Nucleus accumbens (tissue), 56 donors: ENCODE measurements at regions not wholly inside any gene's neighbourhood (a gene's known extent, or its start where the extent isn't known, plus 50 kb on each side); places are given as distances from the start of the nearest gene placed in this dataset.
"Not testable (repeated sequence)": the region's sequence is repeated elsewhere in the genome, so short reads cannot be mapped to it uniquely, and the experiment has no call there.

ENCODE experiments used
- DNase-seq, 56 donors: peaks; one replicate each; lab custom pipeline; 2025; lab: John Stamatoyannopoulos, UW

DNA sequence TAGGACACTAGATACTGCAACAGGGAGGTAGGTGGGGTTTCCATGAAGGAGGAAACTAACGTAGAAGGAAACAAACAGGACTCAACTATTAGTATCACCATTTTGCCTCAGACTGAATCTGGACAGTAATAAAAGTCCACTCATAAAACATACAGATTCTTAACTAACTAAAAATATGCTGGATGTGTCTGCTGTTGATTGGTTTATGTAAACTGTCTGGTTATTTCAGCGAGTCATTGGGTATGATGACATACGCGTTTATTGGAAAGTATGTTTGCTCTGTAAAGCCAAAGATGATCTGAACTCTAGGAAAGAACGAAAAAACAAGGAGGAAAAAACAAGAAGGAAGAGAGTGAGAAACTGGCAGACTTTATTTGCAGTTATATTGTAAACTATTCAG is 1816.1 kb upstream of the LRRTM1 start:
- DNase-seq, result no peak

DNA sequence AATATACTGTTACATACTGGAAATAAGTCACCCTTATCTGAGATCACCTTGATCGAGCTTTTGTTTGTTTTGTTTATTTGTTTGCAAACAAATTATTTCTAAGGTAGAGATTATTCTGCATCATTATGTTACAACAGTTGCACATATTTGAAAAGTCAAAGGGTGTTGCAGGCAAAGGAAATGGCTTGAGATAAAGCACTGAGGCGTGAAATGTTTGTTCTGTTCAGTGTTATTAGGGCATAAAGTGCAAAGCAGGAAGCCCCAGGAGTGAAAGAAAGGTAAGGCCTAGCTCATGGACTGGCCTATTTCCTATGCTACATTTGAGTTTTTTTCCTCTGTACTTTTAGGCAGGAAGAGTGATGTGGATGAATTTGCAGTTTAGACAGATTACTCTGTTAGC is 1815.6 kb upstream of the LRRTM1 start:
- no peak for DNase-seq

DNA sequence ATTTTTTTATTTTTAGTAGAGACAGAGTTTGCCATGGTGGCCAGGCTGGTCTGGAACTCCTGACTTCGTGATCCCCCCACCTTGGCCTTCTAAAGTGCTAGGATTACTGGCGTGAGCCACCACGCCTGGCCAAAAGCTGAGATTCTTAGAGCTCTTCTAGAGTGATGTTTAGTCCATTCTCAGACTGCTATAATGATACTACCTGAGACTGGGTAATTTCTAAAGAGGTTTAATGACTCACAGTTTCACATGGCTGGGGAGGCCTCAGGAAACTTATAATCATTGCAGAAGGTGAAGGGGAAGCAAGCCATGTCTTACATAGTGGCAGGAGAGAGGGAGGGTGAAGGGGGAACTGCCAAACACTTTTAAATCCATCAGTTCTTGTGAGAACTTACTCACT is 1804.9 kb upstream of the LRRTM1 start:
- no peak for DNase-seq

DNA sequence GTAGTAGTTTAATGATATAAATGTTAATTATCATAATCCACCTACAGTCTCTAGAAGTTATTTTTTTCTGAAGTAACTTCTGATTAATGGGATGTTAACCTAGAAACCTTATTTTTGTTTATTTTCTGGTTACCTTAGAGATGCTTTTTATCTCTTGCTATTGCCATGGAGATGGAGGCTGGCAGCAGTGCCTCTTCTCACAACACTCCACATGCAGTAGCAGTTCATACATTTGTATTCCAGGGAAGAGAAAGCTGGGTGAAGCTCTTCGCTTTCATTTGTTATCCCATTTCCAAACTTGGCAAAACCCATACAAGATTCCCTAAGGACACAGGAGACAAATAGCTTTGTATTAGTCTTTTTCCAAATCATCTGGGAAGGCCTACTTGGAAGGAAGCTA is 1794.1 kb upstream of the LRRTM1 start:
- DNase-seq, result peak in 1 of 56 donors; percentile 1

DNA sequence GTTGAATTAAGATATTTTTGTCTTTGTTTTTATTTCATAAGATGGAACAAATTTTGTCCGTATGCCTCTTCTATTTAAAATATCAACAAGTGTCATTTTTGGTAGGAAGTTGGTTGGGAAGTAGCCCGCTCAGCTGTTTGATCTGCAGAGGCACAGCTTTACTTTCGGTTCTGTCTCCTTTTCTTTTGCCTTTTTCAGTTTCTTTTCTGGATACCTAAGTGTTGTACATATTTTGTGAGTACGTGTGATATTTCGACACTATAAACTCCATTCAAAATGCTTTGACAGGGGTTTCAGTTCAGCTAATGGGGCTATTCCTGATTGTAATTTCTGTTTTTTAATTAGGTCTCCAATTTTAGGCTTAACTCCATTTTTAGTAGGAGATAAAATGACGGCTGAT is 1785.0 kb upstream of the LRRTM1 start:
- no peak for DNase-seq

DNA sequence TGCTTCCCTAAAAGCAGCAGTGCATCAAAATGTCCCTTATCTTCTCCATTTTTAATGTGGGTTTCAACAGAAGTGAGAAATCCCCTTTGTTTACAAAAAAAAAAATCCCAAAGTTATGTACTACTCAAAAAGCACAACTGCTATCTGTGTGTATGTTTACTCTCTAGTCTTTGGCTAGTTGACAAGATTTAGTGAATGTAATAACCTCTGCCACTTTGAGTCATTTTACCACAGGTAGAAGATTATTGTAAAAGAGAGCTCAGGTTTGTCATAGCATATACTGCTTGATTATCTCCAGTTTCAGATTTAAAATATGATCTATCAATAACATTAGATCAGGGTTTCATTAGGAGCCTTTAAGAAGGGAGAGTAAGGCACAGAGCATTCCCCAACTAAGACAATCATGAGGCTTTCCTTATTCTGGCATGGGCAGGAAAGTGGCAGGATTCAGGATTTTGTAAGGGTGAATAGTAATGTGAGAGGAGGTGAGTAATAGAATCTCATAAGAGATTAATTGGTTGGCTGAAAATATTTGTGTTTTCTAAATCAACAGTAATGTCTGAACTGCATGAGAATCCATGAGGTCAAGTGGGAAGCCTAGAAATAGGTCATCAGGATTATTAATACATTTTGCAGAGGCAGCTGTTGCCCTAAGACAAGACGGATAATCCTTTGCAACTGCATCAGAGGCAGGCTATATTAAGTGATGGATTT is 1780.3 kb upstream of the LRRTM1 start:
- no peak for DNase-seq

DNA sequence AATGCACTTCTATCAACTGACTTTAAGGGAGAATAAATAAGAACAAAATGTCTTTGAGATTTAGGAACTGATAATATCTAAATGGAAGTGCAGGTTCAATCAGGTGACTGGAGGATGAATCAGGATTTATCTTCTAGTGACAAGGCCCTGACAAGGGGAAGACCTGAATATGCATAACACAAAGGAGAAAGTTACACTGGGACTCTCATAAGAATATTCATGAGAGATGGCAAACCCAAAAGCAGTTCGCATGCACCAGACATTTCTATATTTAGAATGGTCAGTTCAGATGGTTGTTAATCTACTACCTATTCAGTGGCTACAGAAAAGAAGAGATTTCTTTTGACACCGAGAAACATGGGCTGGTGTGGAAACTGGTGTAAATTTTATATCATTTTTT is 1771.3 kb upstream of the LRRTM1 start:
- DNase-seq, result no peak

DNA sequence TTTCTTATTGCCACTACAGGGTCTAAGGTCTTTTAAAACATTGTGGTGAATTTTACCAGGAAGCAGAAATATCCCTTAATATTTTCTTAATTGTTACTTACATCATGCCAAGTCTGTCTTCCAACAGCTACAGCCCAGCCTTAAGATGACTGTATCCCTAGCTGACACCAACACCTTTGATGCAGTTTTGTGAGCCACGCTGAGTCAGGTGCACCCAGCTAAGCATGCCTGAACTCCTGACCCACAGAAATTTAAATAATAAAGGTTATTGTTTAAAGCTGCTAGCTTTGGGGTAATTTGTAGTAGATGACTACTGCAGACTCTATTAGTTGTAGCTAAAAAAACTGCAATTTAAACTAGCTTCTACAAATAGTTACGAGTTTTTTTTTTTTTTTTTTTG is 1757.9 kb upstream of the LRRTM1 start:
- DNase-seq, result no peak

DNA sequence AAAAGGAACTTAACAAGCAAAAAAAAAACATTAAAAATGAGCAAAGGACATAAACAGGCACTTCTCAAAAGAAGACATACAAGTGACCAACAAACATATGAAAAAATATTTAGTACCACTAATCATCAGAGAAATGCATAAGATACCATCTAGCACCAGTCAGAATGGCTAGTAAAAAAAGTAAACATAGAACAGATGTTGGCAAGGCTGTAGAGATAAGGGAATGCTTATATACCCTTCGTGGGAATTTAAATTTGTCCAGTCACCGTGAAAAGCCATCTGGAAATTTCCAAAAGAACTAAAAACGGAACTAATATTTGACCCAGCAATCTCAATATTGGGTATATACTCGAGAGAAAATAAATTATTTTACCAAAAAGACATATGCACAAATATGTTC is 1751.3 kb upstream of the LRRTM1 start:
- no peak for DNase-seq

DNA sequence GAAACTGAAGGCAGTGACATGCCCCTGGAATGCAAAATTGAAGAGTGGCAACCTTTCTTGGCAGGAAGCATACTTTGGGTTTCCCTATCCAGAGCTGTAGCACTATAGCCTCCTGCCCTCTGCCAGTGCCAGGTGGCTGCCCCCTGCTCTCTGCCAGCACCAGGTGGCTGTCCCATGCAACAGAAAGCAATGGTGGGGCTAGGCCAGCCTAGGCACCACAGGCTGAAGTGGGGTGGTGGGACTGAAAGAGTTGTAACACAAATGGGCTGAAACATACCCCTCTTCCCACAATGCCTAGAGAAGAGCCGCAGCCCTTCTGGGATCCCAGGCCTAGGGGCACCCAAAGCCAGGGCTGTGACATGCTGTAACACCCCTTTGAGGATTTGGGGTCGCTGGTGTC is 1739.3 kb upstream of the LRRTM1 start:
- no peak for DNase-seq

DNA sequence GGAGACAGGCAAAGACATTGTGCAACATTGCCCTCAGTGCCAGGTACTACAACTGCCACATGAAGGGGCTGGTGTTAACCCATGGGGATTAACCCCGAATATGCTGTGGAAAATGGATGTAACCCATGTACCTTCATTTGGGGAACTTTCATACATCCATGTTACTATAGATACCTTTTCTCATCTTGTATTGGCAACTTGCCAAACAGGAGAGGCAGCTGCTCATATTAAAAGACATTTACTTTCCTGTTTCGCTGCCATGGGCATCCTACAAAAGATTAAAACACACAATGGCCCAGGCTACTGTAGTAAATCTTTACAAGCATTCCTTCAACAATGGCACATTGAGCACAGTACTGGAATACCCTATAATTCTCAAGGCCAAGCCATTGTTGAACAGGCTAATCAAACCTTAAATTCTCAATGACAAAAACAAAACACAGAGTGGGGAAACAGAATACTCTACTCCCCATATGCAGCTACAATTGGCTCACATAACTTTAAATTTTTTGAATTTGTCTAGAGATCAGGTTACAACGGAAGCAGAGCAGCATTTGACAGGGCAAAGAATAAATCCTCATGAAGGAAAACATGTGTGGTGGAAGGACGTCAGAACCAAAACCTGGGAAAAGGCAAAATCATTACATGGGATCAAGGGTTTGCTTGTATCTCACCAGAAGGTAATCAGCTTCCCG is 1723.5 kb upstream of the LRRTM1 start:
- DNase-seq, result no peak

DNA sequence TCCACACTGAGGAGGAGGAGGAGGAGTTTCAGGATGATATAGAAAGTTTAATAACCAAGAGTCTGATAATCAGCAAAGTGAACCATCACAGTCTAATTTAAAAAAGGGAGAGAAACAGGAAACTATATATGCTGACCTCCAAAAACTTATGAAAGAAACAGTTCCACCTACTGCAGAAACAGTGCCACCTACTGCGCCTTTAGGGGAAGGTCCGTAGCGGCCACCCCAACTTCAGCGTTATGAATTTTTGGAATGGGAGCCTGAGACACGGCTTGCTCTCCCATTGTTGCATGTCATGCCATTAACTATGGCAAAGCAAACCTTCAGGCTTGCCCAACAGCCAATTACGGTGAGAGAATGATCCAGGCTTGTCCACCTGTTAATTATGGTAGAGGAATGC is 1719.2 kb upstream of the LRRTM1 start:
- no peak for DNase-seq

DNA sequence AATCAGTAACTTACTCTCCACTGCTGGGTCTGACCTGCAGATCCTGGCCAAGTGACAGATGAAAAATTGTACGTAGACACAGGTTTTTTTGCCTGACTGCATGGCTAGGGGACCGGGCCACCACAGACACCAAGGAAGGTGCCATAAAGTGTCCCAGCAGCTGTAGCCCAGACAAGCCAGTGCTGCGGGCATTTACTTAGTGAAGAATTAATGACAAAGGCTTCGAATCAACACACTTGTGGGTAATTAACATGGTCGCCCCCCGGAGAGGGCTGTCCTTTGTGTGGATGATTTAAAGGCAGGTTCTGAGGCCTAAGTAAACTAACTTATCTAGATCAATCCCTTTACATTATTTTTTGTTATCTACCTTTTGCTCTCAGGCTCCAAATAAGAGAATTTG is 1709.1 kb upstream of the LRRTM1 start:
- no peak for DNase-seq

DNA sequence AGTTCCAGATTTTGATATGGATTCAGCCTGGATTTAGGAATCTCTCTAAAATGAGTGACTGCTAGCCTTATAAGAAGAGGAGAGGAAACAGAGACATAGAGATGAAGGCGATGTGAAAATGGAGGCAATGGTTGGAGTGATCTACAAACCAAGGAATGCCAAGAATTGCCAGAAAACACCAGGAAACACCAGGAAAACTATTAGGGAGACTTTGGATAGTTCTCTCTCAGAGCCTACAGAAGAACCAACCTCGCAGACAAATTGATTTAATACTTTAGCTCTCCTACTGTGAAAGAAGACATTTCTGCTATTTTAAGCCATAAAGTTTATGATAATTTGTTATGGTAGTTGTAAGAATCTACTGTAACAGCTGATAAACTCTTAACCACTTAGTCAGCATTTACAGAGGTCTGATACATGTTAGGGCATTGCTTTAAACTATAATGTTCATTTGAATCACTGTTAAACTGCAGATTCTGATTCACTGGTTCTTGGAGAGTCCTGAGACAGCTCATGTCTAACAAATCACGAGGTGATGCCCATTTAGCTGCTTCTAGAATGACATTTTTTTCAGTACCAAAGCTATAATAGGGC is 1702.6 kb upstream of the LRRTM1 start:
- no peak for DNase-seq

DNA sequence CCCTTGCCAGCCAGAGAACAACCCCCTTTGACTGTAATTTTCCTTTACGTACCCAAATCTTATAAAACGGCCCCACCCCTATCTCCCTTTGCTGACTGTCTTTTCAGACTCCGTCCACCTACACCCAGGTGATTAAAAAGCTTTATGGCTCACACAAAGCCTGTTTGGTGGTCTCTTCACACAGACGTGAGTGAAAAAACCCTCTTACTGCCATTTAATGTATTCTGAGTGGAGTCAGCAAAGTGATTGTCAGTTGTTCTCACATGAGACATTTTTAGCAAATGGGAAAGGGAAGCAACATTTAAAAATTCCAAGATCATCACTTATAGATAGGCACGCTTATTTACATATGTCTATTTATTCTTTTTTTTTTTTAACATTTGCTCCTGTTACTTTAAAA is 1701.3 kb upstream of the LRRTM1 start:
- not testable (repeated sequence) for DNase-seq

DNA sequence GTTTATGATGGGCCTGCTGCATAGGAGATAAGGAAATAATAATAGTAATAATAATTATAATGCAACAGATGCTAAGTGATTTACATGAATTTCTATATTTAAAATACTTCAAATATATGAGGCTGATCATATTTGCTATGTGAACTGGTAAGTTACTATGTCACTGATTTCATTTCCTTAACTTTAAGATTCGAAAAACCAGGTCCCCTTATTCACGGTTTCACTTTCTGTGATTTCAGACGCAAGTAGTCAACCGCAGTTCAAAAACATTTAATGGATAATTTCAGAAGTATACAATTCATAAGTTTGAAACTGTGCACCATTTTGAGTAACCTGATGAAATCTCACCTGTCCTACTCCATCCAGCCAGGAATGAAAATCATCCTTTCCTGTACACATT is 1697.1 kb upstream of the LRRTM1 start:
- DNase-seq, result no peak

DNA sequence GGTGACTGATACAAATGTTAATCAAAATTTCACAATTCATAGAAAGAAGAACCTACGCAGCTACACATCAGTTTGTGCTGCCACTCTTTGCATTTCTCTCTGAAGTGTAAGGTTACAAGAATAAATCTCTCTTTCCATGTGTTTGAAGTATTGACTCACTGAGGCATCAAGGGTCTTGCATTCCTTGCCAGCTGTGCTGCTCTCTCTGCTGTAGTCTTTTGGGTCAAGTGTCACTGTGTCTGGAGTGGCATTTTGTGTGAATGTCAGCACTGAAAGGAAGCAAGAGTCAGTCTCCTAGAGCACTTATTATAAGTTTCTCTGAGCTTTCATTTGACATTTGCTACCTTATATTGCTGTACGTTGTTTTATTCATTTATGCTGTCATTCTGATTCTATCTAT is 1696.1 kb upstream of the LRRTM1 start:
- DNase-seq, result no peak

DNA sequence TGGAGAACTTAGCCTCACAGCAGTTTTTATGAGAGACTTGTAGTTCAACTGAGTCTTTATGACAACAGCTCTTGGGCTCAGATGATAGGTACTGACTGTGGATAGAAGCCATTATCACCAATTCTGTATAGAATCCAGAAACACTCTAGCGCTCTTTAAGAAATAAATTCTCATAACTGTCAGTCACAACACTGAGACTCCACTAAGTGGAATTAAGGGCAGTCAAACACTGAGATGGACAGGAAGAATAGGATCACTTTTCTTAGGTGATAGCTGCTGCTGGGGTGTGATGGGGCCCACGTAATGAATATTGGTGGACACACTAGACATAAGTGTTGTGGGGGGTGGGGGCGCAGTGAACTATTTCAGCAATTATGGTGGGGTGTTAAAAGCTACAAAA is 1691.8 kb upstream of the LRRTM1 start:
- no peak for DNase-seq

DNA sequence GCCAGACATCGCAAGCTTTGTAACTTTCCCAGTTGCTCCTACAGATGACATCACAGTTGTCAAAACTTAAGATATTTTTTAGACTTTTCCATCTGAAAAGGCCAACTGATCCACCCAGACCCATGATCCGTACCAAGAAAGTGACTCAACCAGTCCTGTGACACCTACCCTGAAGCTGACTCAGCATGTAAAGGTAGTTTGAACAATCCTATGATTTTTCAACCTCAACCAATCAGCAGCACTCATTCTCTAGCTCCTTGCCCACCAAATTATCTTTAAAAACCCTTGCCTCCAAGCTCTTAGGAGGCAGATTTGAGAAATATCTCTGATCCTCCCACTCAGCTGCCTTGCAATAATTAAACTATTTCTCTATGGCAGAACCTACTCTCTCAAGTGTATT is 1686.7 kb upstream of the LRRTM1 start:
- DNase-seq, result no peak

DNA sequence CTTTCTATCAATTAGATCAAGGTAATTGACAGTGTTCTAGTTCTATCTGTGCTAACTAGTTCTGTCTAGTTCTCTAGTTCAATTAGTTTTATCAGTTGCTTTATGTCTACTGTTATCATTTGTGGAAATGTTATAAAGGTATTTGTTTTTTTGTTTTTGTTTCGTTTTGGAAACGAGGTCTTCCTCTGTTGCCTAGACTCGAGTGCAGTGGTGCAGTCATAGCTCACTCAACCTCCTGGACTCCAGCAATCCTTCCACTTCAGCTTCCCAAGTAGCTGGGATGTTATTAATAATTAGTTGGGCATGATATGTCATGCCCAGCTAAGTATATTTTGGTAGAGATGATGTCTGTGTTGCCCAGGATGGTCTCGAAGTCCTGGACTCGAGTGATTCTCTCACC is 1682.8 kb upstream of the LRRTM1 start:
- no peak for DNase-seq

DNA sequence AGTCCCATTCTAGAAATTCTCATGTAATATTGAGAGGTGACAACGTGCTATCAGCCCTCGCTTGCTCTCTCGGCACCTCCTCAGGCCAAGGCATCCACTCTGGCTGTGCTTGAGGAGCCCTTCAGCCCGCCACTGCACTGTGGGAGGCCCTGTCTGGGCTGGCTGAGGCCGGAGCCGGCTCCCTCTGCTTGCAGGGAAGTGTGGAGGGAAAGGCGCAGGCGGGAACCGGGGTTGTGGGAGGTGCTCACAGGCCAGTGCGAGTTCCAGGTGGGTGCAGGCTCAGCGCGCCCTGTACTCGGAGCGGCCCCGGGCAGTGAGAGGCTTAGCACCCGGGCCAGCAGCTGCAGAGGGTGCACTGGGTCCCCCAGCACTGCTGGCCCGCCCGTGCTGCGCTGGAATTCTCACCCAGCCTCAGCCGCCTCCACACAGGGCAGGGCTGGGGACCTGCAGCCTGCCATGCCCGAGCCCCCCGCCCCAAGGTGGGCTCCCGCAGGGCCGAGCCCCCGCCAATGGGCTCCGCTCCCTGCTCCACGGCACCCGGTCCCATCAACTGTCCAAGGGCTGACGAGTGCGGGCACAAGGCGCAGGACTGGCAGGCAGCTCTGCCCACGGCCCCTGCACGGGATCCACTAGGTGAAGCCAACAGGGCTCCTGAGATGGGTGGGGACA is 1680.6 kb upstream of the LRRTM1 start:
- no peak for DNase-seq

DNA sequence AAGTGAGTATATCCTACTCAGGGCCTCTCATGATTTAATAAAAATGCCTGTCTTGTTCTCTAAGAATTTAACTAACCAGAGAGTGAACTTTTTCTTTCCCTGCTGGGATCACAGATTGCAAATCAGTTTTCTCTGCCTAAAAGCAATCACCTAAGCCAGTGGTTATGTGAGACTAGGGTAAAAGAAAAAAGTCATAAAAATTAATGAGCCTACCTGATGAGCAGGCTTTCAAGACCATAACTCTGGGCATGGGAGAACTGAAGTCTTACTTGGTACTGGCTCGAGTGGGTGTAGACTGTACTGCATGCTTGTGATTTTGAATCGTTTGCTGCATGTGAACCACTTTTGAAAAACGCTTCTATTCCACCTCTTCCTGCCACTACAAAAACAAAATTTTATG is 1677.0 kb upstream of the LRRTM1 start:
- no peak for DNase-seq
